ENCODE measurements at regions not wholly inside any gene's neighbourhood (a gene's known extent, or its start where the extent isn't known, plus 50 kb on each side); places are given as distances from the start of the nearest gene placed in this dataset.
"Not testable (repeated sequence)": the region's sequence is repeated elsewhere in the genome, so short reads cannot be mapped to it uniquely, and the experiment has no call there.

DNA sequence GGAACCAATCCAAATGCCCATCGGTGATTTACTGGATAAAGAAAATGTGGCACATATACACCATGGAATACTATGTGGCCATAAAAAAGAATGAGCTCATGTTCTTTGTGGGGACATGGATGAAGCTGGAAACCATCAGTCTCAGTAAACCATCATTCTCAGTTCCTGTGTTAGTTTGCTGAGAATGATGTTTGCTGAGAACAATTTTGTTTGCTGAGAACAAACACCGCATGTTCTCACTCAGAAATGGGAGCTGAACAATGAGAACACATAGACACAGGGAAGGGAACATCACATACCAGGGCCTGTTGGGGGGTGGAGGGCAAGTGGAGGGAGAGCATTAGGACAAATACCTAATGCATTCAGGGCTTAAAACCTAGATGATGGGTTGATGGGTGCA lies 185.5 kb downstream of the ANXA1 start:
- in situ Hi-C loops (cut with MboI; ENCODE audit: low sequenced_read_pairs) = not testable (repeated sequence)

DNA sequence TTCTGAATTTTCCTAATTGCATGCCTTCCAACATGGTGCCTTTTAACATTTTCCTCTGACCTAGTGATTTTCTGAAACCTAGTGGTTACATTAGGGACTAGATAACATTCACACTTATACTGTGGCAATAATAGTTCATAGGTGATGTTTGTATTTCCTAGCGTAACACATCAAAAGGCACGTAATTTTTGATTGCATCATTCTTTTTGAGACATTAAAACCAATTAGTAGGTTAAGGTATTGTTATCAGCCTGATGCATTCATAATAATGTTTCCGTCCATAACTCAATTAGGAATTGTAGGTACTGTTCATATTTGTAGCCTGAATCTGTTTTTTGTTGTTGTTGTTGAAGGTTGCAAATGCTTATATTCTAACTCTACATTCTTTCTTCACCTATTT lies 192.4 kb downstream of the ANXA1 start:
- in situ Hi-C loops (cut with MboI; ENCODE audit: low sequenced_read_pairs) = no loop called here

DNA sequence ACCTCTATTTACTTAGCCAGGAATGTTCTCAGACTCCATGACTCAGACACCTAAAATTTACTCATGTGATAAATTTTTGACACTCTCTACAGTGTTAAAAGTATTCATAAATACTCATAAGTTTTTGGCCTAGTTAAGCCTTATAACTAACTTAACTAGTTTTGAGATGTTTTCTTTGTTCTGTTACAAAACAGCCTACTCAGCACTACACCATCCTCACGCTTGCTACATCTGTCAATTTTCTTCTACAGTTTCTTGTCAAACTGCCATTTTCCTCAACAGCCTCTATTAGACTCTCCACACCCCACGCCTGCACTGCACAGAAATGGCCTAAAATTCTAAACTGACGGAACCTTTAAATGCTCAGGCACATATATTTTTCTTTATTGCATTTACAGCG lies 195.5 kb downstream of the ANXA1 start:
- in situ Hi-C loops (cut with MboI; ENCODE audit: low sequenced_read_pairs) = no loop called here

DNA sequence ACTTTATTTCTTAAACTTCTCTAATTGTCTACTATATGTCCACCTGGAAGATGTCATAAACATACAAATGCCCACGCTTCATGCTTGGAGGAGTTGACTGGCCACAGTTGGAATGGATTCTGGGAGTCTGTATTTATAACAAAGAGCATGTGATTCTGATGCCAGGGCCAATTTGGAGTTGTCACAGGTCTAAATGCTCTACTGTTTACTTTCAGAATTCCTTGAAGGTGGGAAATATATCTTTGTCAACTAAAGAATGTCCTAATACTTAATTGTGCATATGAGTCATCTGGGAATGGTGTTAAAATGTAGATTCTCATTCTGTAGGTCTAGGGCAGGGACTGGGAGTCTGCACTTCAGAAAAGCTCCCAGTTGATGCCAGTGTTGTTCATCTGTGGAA lies 196.1 kb downstream of the ANXA1 start:
- in situ Hi-C loops (cut with MboI; ENCODE audit: low sequenced_read_pairs) = no loop called here

DNA sequence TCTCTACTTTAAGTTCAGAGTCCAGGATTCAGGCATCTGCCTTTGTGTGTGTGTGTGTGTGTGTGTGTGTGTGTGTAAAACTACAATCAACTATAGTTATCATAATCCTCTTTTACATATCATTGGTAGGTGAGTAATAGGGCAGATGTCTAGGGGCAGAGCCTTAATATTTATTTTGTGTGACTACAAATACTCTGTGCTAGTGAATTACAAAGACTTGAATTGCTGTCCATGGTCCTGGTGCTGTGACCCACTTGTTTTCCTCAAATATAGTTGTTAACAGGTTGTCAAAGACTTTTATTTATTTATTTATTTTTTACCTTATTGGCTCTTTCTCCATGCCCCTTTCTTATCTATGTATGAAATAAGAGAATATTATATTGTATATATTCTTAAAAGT lies 196.8 kb downstream of the ANXA1 start:
- in situ Hi-C loops (cut with MboI; ENCODE audit: low sequenced_read_pairs) = no loop called here

DNA sequence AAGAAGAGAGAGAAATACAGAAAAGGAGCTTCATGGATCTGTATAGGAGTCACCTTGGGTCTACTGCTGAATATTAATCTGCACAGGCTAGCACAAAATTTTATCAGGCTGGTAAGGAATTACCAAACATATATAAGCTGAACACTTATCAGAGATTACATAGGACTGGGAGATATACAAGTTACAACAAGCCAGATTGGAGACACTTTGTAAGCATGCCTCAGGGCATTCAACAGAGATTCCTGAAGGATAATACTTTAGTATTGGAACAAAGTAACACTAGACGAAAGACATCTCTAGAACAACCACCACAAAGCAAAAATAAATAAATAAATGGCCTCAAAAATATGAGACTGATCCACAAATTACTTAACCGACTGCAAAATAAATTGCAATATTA lies 197.8 kb downstream of the ANXA1 start:
- in situ Hi-C loops (cut with MboI; ENCODE audit: low sequenced_read_pairs) = no loop called here

DNA sequence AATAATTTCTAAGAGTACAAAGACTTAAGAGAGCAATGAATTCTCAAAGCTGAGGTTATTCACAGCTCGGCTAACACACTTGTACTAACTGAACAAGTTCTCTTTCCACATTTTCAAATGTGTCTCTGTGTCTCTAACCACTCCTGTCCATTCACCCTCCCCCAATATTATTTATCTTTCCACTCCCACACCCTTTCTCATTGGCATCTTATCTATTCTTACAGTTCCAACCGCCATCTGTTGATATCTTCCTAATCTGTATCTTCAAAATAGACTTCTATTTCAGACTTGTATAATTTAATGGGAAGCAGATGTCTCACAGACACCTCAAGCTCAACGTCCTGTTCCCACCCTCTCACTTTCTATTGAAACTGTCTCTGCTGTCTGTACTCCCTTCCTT lies 205.9 kb downstream of the ANXA1 start:
- in situ Hi-C loops (cut with MboI; ENCODE audit: low sequenced_read_pairs) = no loop called here

DNA sequence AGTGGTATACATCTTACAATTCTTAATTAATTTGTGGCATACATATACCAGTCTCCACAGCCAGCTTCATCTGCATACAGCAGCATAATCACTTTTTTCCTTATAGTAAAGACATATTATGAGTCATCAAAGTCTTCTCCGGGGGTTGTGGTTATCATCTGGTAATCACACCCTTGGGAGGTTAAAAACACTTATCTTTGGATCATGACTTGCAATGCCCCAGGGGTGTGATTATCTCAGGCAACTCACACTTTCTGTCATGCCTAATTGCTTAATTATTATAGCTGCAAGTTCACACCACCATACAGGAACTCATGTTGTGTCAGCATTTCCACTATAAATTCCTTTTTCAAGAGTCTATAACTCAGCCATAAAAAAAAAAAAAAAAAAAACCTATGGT lies 218.4 kb downstream of the ANXA1 start:
- in situ Hi-C loops (cut with MboI; ENCODE audit: low sequenced_read_pairs) = no loop called here

DNA sequence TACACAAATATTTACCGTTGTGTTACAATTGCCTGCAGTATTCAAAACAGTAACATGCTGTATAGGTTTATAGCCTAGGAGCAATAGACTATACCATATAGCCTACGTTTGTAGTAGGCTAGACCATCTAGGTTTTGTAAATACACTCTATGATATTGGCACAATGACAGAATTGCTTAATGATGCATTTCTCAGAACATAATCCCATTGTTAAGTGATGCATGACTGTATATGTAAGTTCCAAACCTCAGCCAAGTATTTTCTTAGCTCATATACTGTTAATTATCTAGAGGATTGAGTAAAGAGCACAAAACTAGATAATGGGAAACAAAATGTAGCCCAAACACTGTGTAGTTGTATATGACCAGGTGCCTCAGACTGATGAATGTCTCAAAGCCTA lies 220.1 kb downstream of the ANXA1 start:
- in situ Hi-C loops (cut with MboI; ENCODE audit: low sequenced_read_pairs) = no loop called here

DNA sequence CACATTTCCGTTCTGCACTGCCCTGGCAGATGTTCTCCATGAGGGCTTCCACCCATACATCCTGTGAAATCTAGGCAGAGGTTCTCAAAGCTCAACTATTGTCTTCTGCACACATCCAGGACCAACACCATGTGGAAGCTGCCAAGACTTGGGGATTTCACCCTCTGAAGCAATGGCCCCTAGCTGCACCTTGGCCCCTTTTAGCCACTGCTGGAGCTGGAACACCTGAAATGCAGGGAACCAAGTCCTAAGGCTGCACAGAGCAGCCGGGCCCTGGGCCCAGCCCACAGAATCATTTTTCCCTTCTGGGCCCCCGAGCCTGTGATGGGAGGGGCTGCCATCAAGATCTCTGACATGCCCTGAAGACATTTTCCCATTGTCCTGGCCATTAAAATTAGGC lies 228.7 kb downstream of the ANXA1 start:
- in situ Hi-C loops (cut with MboI; ENCODE audit: low sequenced_read_pairs) = no loop called here

DNA sequence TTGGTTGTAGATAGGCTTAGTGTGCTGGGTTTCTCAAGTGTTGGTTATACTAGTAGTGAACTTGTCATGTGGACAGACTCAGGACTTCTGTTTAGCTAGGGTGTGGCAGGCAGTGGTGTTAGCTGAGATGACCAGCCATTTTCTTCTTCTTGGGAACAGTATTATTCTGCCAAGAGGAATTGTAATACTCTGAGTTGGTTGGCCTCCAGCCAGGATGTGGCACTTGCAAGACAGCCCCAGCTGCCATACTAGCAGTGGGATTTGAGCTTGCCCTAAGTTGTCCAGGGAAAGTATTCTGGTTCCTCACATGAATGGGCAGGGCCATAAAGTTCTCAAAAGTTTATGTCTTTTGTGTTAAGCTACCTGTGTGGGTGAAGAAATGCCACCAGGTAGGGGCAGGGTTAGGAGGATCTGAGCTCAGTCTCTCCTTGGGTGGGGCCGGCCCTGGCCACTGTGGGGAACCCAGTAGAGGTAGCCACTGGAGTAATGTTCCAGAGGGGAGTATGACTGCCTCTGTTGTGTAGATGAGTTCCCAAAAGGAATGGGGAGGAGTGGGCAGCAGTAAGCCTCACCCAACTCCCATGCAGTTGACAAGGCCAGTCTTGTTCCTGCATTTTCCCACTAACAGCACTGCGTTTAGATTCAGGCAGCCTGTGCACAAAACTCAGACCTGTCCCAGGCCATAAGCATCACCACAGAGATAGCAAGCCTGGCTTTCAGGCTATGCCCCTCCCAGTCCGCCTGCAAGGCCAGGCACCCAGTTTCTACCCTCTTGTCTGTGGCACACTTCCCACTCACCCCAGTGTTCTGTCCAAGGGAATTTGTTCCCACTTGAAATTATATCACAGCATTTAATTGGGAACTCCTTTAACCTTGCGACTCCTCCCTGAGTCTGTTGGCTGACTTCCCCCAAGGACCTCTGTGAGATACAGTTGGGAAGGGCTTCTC lies 250.7 kb downstream of the ANXA1 start:
- in situ Hi-C loops (cut with MboI; ENCODE audit: low sequenced_read_pairs) = no loop called here

DNA sequence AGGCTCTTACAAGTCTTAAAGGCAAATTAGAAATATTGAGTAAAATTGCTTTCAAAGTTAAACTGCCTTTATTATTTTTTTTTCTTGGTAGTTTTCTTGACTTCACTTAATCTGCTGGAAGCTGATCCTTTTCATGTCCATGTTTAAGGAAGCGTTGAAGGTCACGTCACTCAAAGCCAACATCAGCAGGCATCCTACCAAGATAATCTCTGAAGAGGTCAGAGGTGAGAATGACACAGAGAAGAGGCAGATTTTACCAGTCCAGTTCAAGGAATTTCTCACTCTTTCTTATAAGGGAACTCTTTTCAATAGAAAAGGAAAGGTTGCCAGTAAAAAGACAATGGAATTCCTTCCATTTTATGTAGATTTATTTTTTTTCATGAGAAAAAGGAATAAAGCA lies 259.8 kb downstream of the ANXA1 start:
- in situ Hi-C loops (cut with MboI; ENCODE audit: low sequenced_read_pairs) = no loop called here

DNA sequence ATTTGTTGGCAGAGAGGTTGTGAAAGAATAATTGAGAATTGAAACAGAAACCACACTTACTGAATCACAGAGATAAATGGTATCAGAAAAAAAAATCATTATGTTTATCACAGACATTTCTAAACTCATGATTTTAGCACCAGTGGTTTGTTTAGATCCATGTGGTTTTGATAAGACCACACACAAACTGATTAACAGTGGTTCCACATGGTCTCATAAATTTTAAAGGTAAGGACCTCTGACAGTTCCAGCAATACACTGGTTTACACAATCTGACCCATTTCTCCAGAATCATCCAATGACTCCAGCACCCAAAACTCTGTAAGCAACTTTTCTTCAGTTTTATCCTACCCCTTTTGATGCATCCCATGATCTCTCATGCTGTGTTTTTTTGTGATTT lies 261.2 kb downstream of the ANXA1 start:
- in situ Hi-C loops (cut with MboI; ENCODE audit: low sequenced_read_pairs) = no loop called here

DNA sequence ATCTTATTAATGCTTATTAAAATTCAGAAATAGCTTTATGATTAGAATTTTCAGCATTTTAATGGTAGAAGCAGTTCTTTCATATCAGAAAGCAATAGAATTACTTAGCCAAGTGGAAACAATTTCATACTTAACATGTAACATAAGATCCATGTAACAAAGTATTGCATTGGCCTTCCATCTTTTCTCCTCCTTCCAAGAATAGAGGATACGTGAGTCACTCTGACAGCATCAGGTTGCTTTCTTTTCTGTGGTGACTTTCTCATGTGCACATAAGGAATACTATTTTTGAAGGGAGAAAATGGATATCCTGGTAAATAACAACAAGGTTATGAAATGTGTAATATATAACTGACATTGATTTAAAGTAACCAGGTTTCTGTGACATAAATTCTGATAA lies 272.2 kb downstream of the ANXA1 start:
- in situ Hi-C loops (cut with MboI; ENCODE audit: low sequenced_read_pairs) = no loop called here

DNA sequence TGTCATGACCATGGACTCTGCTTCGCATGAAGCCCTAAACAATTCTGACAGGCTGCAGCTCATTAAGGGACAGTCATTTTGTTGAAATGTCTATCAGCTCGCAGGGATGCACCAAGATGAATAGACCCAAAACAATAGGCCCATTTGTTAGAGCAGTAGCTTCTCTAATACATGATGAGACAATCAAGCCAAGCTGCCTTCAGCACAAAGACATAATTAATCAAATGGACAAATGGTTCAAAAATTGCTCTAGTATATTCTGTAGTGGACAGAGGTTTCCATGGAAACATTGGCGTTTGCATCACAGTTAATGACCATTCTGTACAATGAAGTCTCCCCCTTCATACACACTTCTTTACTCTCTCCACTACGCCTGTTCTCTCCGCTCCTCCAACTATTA lies 274.6 kb downstream of the ANXA1 start:
- in situ Hi-C loops (cut with MboI; ENCODE audit: low sequenced_read_pairs) = no loop called here

DNA sequence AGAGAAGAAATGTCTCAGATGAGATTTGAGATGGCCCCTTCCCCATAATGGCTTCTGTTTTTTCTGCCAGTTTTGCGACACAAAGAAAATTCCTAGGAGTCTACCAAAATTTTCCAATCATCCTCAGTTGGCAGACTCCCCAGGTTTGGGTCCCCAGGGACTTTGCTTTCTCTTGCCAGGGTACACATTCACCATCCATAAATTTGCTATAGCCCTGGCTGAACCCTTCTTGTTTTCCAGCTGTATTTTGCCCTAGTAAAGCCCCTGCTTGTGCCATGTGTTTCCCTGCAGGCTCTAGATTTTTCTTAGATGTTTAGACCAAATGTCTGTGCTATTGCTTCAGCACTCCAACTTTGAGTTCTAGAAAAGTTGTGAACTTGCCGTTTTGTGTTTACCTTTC lies 283.2 kb downstream of the ANXA1 start:
- in situ Hi-C loops (cut with MboI; ENCODE audit: low sequenced_read_pairs) = no loop called here

DNA sequence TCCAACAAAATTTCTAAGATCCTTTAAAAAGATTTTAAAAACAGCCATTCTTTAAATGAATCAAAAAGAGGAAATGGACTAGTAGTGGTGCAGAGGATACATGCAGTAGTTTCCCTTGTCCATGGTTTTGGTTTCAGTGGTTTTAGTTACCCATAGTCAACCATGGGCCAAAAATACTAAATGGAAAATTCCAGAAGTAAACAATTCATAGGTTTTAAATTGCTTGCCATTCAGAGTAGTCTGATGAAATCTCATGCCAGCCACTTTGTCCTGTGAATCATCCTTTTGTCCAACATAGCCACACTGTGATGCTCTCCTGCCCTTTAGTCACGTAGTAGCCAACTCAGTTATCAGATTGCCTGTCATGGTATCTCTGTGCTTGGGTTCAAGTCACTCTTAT lies 286.1 kb downstream of the ANXA1 start:
- in situ Hi-C loops (cut with MboI; ENCODE audit: low sequenced_read_pairs) = no loop called here

DNA sequence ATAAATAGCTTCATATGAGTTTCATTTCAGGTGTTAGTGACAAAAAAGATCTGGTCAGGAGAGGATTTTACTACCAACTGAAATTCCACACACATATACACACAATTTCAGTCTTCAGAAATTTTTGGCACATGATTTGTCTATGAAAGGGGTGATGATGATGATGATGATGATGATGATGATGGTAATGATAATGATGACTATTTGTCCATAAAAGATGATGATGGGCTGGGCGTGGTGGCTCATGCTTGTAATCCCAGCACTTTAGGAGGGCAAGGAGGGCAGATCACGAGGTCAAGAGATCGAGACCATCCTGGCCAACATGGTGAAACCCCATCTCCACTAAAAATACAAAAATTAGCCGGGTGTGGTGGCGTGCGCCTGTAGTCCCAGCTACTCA lies 288.2 kb downstream of the ANXA1 start:
- in situ Hi-C loops (cut with MboI; ENCODE audit: low sequenced_read_pairs) = not testable (repeated sequence)

DNA sequence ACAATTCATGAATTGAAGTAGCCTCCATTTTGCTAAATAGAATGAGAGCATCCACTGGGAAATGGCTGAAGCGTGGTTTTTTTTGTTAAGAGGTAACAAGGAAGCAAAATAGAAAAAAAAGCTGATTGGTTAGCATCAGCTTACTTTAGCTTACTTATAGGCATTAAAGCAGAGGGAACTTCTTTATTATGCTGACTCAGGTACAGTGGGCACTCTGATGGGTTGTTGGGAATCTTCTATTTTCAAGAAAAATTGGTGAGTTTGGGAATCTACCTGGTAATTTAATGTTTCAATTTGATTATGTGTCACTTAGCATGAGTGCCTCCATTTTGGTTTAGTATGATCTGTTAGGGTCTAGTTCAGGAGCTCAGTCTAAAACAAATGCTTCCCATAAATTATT lies 289.6 kb downstream of the ANXA1 start:
- in situ Hi-C loops (cut with MboI; ENCODE audit: low sequenced_read_pairs) = no loop called here

DNA sequence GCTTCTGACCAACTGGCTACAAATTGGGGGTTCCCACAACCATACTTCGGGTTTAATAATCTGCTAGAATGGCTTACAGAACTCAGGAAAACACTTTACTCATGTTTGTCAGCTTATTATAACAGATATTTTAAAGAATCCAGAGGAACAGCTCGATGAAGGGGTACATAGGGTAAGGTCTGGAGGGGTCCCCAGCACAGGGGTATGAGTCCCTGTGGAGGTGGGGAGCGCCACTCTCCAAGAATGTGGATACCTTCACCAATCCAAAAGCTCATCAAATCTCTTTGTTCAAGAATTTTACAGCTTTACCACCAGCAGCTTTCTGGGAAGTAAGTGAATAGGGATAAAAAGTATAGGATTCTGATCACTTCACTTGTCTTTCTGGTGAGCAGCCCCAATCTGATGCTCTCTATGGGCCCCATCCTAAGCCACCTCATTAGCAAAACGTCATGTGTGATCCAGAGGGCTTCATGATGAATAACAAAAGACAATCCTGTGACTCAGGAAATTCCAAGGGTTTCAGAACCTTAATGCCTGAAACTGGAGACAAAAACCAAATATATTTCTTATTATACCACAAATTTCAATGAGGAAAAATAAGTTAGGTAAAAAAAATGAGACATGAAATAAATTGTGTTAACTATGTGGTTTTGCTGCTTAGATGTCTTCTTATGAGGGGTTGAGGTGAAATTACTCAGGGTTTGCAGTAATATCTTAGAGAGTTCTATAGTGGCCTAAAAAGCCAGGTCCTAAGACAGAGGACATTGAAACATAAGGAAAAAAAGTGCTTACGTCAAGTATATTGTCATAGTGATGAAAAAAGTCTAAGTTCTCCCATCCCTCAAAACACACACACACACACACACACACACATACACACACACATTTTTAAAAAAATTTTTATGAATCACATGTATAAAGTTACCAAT lies 290.5 kb downstream of the ANXA1 start:
- in situ Hi-C loops (cut with MboI; ENCODE audit: low sequenced_read_pairs) = no loop called here

DNA sequence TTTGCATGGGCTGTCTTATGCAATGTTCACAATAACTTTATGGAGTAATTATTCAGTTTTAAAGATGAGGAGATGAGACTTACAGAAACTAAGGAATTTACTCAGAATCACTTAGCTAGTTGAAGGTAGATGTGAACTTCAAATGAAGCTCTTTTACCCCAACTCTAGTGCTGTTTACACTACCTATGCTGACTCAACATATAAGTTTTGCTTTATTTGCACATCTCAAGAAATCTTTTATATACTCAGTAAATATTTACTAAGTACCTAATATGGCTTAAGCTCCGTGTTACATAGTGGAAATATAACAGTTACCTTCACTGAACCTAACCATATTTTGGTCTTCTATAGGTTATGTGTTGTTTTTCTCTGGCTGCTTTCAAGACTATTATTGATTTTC lies 293.2 kb downstream of the ANXA1 start:
- in situ Hi-C loops (cut with MboI; ENCODE audit: low sequenced_read_pairs) = no loop called here

DNA sequence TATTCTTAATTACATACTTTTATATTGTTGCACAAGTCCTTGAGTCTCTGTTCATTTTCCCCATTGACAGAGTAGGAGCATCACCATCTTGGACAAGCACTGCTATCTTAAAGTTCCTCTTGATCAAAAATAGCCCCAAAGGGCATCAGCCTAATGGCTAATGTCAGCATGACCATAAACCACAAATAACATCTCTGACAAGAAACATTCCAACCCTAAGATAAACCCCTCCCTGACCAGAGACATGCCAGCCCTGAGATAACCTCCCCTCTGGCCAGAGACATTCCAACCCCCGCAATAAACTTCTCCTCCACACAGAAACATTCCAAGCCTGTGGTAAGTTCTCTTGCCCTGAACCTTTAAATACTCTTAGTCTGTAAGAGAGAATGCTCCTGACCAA lies 293.7 kb downstream of the ANXA1 start:
- in situ Hi-C loops (cut with MboI; ENCODE audit: low sequenced_read_pairs) = not testable (repeated sequence)
